ENCODE measurements at regions not wholly inside any gene's neighbourhood (a gene's known extent, or its start where the extent isn't known, plus 50 kb on each side); places are given as distances from the start of the nearest gene placed in this dataset.

DNA sequence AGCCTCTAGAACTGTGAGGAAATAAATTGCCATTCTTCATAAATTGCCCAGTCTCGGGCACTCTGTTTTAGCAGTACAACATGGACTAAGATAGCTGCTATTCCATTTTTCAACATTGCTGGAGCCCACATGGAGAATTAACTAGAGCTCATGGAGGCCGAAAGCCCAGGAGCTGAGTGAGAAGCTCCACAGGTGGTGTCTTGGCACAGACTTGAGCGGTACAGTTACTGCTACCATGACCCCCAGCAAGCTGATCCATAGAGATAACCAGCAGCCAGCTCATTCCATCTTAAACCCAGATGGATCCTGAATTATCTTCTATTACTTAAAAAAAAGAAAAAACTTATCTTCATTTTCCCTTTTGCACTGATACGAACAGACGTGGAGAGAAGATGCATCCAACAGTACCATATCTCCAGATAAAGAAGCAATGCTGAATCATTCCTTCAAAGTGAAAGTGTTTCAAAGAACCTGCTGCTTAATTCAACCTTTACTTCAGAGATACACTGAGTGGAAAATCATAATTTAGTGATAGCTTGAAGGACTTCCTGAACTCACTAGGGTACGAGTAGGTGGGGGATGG lies 115.1 kb downstream of the SETD4 start:
- Histone ChIP-seq H3K4me3 (replicated peaks; ENCODE audit: insufficient read depth, low read length) (no peak overlapping the region), H3K27ac (replicated peaks) (no peak overlapping the region), H3K27me3 (ENCODE audit: insufficient read depth, poor library complexity, severe bottlenecking) (no peaks in the 10 kb centered on the region)
- TF ChIP-seq GABPA (IDR thresholded peaks at IDR 0.05; ENCODE audit: low read depth) = no peak
- TF ChIP-seq SPI1 (IDR thresholded peaks at IDR 0.05; ENCODE audit: borderline replicate concordance, low read depth) = no peak
- DNase-seq (ENCODE audit: low read depth in 1 of 2, low spot score in 1 of 2) = no peak

DNA sequence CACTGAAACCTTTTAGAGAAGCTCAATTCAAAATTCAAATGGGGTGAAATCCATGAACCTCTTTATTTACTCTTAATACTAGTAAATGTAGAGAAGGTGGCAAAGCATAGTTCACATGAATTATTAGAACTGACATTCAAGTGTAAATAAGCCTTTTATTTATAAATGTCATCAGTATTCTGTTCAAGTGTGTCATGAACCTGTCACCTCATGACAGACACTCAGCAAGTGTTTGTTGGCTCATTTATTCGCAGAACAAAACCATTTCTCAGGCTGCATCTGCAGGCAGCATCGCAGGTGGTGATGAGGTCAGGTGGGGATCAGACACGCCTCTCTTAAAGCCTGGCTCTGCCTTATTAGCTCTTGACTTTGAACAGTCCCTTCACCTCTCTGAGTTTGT lies 116.6 kb downstream of the SETD4 start:
- H3K27ac ChIP-seq (replicated peaks) = no peak overlapping the region
- TF ChIP-seq SPI1 (IDR thresholded peaks at IDR 0.05; ENCODE audit: borderline replicate concordance, low read depth) = no peak
- TF ChIP-seq, protein P1, sequence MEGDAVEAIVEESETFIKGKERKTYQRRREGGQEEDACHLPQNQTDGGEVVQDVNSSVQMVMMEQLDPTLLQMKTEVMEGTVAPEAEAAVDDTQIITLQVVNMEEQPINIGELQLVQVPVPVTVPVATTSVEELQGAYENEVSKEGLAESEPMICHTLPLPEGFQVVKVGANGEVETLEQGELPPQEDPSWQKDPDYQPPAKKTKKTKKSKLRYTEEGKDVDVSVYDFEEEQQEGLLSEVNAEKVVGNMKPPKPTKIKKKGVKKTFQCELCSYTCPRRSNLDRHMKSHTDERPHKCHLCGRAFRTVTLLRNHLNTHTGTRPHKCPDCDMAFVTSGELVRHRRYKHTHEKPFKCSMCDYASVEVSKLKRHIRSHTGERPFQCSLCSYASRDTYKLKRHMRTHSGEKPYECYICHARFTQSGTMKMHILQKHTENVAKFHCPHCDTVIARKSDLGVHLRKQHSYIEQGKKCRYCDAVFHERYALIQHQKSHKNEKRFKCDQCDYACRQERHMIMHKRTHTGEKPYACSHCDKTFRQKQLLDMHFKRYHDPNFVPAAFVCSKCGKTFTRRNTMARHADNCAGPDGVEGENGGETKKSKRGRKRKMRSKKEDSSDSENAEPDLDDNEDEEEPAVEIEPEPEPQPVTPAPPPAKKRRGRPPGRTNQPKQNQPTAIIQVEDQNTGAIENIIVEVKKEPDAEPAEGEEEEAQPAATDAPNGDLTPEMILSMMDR (IDR thresholded peaks at IDR 0.05; ENCODE audit: insufficient read depth, low read length) = no peak
- TF ChIP-seq, protein P2, sequence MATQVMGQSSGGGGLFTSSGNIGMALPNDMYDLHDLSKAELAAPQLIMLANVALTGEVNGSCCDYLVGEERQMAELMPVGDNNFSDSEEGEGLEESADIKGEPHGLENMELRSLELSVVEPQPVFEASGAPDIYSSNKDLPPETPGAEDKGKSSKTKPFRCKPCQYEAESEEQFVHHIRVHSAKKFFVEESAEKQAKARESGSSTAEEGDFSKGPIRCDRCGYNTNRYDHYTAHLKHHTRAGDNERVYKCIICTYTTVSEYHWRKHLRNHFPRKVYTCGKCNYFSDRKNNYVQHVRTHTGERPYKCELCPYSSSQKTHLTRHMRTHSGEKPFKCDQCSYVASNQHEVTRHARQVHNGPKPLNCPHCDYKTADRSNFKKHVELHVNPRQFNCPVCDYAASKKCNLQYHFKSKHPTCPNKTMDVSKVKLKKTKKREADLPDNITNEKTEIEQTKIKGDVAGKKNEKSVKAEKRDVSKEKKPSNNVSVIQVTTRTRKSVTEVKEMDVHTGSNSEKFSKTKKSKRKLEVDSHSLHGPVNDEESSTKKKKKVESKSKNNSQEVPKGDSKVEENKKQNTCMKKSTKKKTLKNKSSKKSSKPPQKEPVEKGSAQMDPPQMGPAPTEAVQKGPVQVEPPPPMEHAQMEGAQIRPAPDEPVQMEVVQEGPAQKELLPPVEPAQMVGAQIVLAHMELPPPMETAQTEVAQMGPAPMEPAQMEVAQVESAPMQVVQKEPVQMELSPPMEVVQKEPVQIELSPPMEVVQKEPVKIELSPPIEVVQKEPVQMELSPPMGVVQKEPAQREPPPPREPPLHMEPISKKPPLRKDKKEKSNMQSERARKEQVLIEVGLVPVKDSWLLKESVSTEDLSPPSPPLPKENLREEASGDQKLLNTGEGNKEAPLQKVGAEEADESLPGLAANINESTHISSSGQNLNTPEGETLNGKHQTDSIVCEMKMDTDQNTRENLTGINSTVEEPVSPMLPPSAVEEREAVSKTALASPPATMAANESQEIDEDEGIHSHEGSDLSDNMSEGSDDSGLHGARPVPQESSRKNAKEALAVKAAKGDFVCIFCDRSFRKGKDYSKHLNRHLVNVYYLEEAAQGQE (IDR thresholded peaks at IDR 0.05; ENCODE audit: insufficient replicate concordance, low read depth) = no peak
- no peak for TF ChIP-seq GABPA (IDR thresholded peaks at IDR 0.05; ENCODE audit: low read depth)
- TF ChIP-seq POLR2AphosphoS5 (IDR thresholded peaks at IDR 0.05; ENCODE audit: low read depth) = no peak
- no peak overlapping the region for H3K4me3 ChIP-seq (replicated peaks; ENCODE audit: insufficient read depth, low read length)
- no peak for DNase-seq (ENCODE audit: low read depth in 1 of 2, low spot score in 1 of 2)
- no peaks in the 10 kb centered on the region for H3K27me3 ChIP-seq (ENCODE audit: insufficient read depth, poor library complexity, severe bottlenecking)

DNA sequence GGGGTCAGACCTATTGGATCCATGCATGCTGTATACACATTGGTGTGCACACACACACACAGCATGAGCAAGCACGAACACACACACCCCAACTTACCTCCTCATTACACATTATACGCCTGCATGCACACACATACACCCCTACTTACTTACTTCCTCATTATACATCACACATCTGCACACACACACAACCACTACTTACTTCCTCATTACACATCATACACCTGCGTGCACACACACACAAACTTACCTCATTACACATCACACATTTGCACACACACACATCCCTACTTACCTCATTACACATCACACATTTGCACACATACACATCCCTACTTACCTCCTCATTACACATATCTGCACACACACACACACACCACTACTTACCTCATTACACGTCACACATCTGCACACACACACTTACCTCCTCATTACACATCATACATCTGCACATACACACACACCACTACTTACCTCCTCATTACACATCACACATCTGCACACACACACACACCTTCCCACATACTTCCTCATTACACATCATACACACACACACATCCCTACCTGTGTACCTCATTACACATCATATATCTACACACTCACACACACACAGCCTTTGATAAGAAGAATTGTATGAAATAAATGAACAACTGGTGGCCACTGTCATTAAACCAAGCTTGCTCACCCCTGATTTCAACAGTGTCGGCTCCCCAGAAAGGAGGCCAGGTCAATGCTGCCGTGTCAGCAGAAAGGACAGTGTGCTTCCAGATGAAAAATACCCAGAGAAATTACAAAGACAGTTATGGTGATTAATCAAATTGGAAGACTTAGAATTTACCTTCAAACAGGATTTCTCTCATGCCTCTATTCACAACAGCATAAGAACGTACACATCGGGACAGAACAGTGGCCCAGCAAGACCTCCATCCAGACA lies 117.8 kb downstream of the SETD4 start:
- no peak overlapping the region for H3K27ac ChIP-seq (replicated peaks)
- H3K27me3 ChIP-seq (ENCODE audit: insufficient read depth, poor library complexity, severe bottlenecking) = no peaks in the 10 kb centered on the region
- peak in 1 of 2 experiments; percentile 28 for DNase-seq (ENCODE audit: low read depth in 1 of 2, low spot score in 1 of 2)
- H3K4me3 ChIP-seq (replicated peaks; ENCODE audit: insufficient read depth, low read length) = no peak overlapping the region
- TF ChIP-seq SPI1 (IDR thresholded peaks at IDR 0.05; ENCODE audit: borderline replicate concordance, low read depth) (no peak), POLR2AphosphoS5 (IDR thresholded peaks at IDR 0.05; ENCODE audit: low read depth) (no peak), GABPA (IDR thresholded peaks at IDR 0.05; ENCODE audit: low read depth) (no peak)
- TF ChIP-seq, protein P2 (IDR thresholded peaks at IDR 0.05; ENCODE audit: insufficient replicate concordance, low read depth) = no peak
- TF ChIP-seq, protein P1 (IDR thresholded peaks at IDR 0.05; ENCODE audit: insufficient read depth, low read length) = no peak

Measured in HL-60 (cell line).